ENCODE measurements at regions not wholly inside any gene's neighbourhood (a gene's known extent, or its start where the extent isn't known, plus 50 kb on each side); places are given as distances from the start of the nearest gene placed in this dataset.

GRCh38 chr1:177611402-177611801 lies 358.5 kb downstream of the SEC16B start:
- ChIA-PET CTCF (no interaction called here), POLR2A (no interaction called here)
- Histone ChIP-seq H3K36me3 (ENCODE audit: control insufficient read depth, insufficient read depth, low read length) (no peaks in the 10 kb centered on the region; the same call in 1 of the 2 replicates), H3K9me3 (ENCODE audit: control insufficient read depth, insufficient read depth, low read depth, low read length) (no peaks in the 10 kb centered on the region), H3K27ac (ENCODE audit: low read length) (no peak overlapping the region), H3K4me1 (ENCODE audit: control insufficient read depth, insufficient read depth, low read length) (no peaks in the 10 kb centered on the region), H3K27me3 (ENCODE audit: control insufficient read depth, insufficient read depth, low read length) (no peaks in the 10 kb centered on the region), H3K4me3 (ENCODE audit: low read depth in 2 of 2, low read length in 2 of 2) (no peak overlapping the region)
- TF ChIP-seq CTCF (IDR thresholded peaks at IDR 0.05), result no peak
- no peak for TF ChIP-seq SIN3A (IDR thresholded peaks at IDR 0.05; ENCODE audit: borderline replicate concordance, insufficient read depth, low read depth, low read length)
- no peak for TF ChIP-seq TCF7L2 (IDR thresholded peaks at IDR 0.05; ENCODE audit: low read depth, low read length)
- TF ChIP-seq REST (IDR thresholded peaks at IDR 0.05; ENCODE audit: insufficient read depth in 1 of 2, low read depth in 2 of 2, low read length in 1 of 2), result no peak
- no peak for TF ChIP-seq POLR2AphosphoS5 (IDR thresholded peaks at IDR 0.05; ENCODE audit: low read depth, low read length)
- ATAC-seq, result no peak
- no TSS peak for BruUV-seq (replicated peaks)
- intact Hi-C loops (cut with micrococcal nuclease; ENCODE audit: unreplicated experiment) (no loop called here), in situ Hi-C loops (cut with HindIII; ENCODE audit: low pct_unique_long_range_greater_than_20kb, low sequenced_read_pairs) (no loop called here)
- DNase-seq (ENCODE audit: low read depth, low spot score), result no peak

GRCh38 chr1:177609953-177610352 lies 359.9 kb downstream of the SEC16B start:
- Histone ChIP-seq H3K27ac (ENCODE audit: low read length) (no peak overlapping the region), H3K27me3 (ENCODE audit: control insufficient read depth, insufficient read depth, low read length) (no peaks in the 10 kb centered on the region), H3K4me1 (ENCODE audit: control insufficient read depth, insufficient read depth, low read length) (no peaks in the 10 kb centered on the region), H3K36me3 (ENCODE audit: control insufficient read depth, insufficient read depth, low read length) (no peaks in the 10 kb centered on the region; the same call in 1 of the 2 replicates), H3K9me3 (ENCODE audit: control insufficient read depth, insufficient read depth, low read depth, low read length) (no peaks in the 10 kb centered on the region), H3K4me3 (ENCODE audit: low read depth in 2 of 2, low read length in 2 of 2) (no peak overlapping the region)
- no peak for DNase-seq (ENCODE audit: low read depth, low spot score)
- no TSS peak for BruUV-seq (replicated peaks)
- CTCF ChIA-PET, result no interaction called here
- TF ChIP-seq CTCF (IDR thresholded peaks at IDR 0.05) (no peak), REST (IDR thresholded peaks at IDR 0.05; ENCODE audit: insufficient read depth in 1 of 2, low read depth in 2 of 2, low read length in 1 of 2) (no peak), SIN3A (IDR thresholded peaks at IDR 0.05; ENCODE audit: borderline replicate concordance, insufficient read depth, low read depth, low read length) (no peak), POLR2AphosphoS5 (IDR thresholded peaks at IDR 0.05; ENCODE audit: low read depth, low read length) (no peak), TCF7L2 (IDR thresholded peaks at IDR 0.05; ENCODE audit: low read depth, low read length) (no peak)
- intact Hi-C loops (cut with micrococcal nuclease; ENCODE audit: unreplicated experiment), result no loop called here
- no peak for ATAC-seq
- POLR2A ChIA-PET, result no interaction called here
- in situ Hi-C loops (cut with HindIII; ENCODE audit: low pct_unique_long_range_greater_than_20kb, low sequenced_read_pairs), result no loop called here

All from Panc1 (cell line).